ENCODE measurements at regions not wholly inside any gene's neighbourhood (a gene's known extent, or its start where the extent isn't known, plus 50 kb on each side); places are given as distances from the start of the nearest gene placed in this dataset.

DNA sequence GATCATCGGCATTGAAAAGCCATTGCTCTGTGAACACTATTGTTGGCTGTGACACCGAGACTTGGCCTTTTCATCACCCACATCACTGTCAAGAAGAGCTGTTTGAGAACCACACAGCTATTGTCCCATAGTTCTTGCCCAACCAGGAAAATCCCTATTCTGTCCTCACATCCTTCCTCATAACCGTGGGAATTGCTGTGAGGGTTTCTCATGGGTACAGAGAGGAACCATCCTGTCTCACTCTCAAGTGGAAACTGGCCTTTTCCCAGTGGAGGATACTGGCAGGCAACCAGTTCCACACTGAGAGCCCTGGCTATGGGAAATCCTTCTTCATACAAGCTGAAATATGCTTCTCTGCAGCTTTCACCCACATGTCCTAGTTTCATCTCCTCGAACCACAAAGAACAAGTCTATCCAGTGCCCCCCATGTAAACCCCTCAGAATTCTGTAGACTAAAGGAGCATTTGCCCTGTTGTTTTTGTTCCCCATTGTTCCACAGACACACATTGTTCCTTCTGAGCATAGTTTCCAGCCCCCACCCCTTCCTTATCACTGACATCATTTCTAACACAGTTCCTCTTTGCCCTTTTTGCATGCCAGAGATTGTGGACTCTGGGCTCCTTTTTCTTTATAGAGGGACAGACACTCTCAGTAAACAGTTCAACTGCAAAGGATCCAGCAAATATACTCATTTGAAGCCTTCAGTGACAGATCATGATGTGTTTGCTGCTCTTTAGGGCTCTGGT lies 57.8 kb upstream of the C5orf46 start:
- peaks cover 3% of the 10 kb centered on the region for H3K4me1 Mint-ChIP-seq (ENCODE audit: low read depth, unreplicated experiment)
- no peaks in the 10 kb centered on the region for H3K27me3 Mint-ChIP-seq (ENCODE audit: low read depth, unreplicated experiment)
- Histone ChIP-seq H3K79me2 (ENCODE audit: insufficient read depth, low read length) (no peaks in the 10 kb centered on the region), H3K27ac (ENCODE audit: low read depth, low read length) (no peak overlapping the region), H3K4me3 (ENCODE audit: insufficient read depth, low read depth, low read length) (no peak overlapping the region), H3K9me3 (ENCODE audit: insufficient read depth, low read depth, low read length) (no peaks in the 10 kb centered on the region), H4K20me1 (ENCODE audit: insufficient read depth, low read length) (no peaks in the 10 kb centered on the region), H3K4me1 (ENCODE audit: insufficient read depth, low read length) (no peaks in the 10 kb centered on the region), H3K9ac (ENCODE audit: low read length) (no peak overlapping the region), H3K27me3 (ENCODE audit: insufficient read depth, low read length) (no peaks in the 10 kb centered on the region), H2AFZ (ENCODE audit: low read depth, low read length) (no peak overlapping the region), H3K36me3 (ENCODE audit: insufficient read depth, low read length) (no peaks in the 10 kb centered on the region), H3K4me2 (ENCODE audit: low read length) (no peak overlapping the region)
- no peaks in the 10 kb centered on the region for H3K9me3 Mint-ChIP-seq (ENCODE audit: unreplicated experiment)
- H3K36me3 Mint-ChIP-seq (ENCODE audit: low read depth, unreplicated experiment), result no peaks in the 10 kb centered on the region
- FAIRE-seq (no peak), DNase-seq (ENCODE audit: low read depth) (no peak)
- no peak overlapping the region for H3K27ac Mint-ChIP-seq (ENCODE audit: unreplicated experiment)
- TF ChIP-seq CTCF (IDR thresholded peaks at IDR 0.05; ENCODE audit: insufficient read depth, low read depth, low read length) (no peak), EZH2 (IDR thresholded peaks at IDR 0.05; ENCODE audit: insufficient read depth, low read length) (no peak)
- H3K4me3 Mint-ChIP-seq (ENCODE audit: unreplicated experiment), result no peak overlapping the region

DNA sequence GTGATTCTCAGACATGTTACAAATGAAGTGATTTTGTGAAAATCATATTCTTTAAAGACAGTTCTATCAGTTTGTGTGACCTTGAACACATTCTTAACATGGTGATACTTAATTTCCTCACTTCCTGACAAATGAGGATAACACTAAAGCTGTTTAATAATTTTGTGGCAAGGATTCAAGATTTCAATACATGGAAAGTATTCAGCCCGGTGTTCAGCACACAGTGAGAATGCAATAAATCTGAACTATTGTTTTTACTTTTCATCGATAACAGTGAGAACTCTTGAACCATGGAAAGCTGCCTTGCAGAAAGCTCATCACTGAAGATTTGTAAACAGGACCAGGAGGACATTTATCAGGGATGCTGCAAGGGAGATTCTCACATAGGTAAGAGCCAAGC lies 57.1 kb upstream of the C5orf46 start:
- Histone ChIP-seq H3K27ac (ENCODE audit: low read depth, low read length) (no peak overlapping the region), H3K9me3 (ENCODE audit: insufficient read depth, low read depth, low read length) (no peaks in the 10 kb centered on the region), H2AFZ (ENCODE audit: low read depth, low read length) (no peak overlapping the region), H3K4me2 (ENCODE audit: low read length) (no peak overlapping the region), H3K27me3 (ENCODE audit: insufficient read depth, low read length) (no peaks in the 10 kb centered on the region), H4K20me1 (ENCODE audit: insufficient read depth, low read length) (no peaks in the 10 kb centered on the region), H3K79me2 (ENCODE audit: insufficient read depth, low read length) (no peaks in the 10 kb centered on the region), H3K36me3 (ENCODE audit: insufficient read depth, low read length) (no peaks in the 10 kb centered on the region), H3K4me1 (ENCODE audit: insufficient read depth, low read length) (no peaks in the 10 kb centered on the region), H3K4me3 (ENCODE audit: insufficient read depth, low read depth, low read length) (no peak overlapping the region), H3K9ac (ENCODE audit: low read length) (no peak overlapping the region)
- Mint-ChIP-seq H3K27ac (ENCODE audit: unreplicated experiment) (no peak overlapping the region), H3K4me3 (ENCODE audit: unreplicated experiment) (no peak overlapping the region), H3K4me1 (ENCODE audit: low read depth, unreplicated experiment) (peaks cover 3% of the 10 kb centered on the region), H3K9me3 (ENCODE audit: unreplicated experiment) (no peaks in the 10 kb centered on the region), H3K36me3 (ENCODE audit: low read depth, unreplicated experiment) (no peaks in the 10 kb centered on the region), H3K27me3 (ENCODE audit: low read depth, unreplicated experiment) (no peaks in the 10 kb centered on the region)
- no peak for TF ChIP-seq EZH2 (IDR thresholded peaks at IDR 0.05; ENCODE audit: insufficient read depth, low read length)
- FAIRE-seq (no peak), DNase-seq (ENCODE audit: low read depth) (no peak)

GRCh38 chr5:147961208-147961749 lies 54.9 kb upstream of the C5orf46 start:
- Histone ChIP-seq H3K27ac (ENCODE audit: low read depth, low read length) (no peak overlapping the region), H2AFZ (ENCODE audit: low read depth, low read length) (no peak overlapping the region), H3K9me3 (ENCODE audit: insufficient read depth, low read depth, low read length) (no peaks in the 10 kb centered on the region), H3K4me2 (ENCODE audit: low read length) (no peak overlapping the region), H3K4me1 (ENCODE audit: insufficient read depth, low read length) (no peaks in the 10 kb centered on the region), H3K4me3 (ENCODE audit: insufficient read depth, low read depth, low read length) (no peak overlapping the region), H3K79me2 (ENCODE audit: insufficient read depth, low read length) (no peaks in the 10 kb centered on the region), H3K9ac (ENCODE audit: low read length) (no peak overlapping the region), H3K36me3 (ENCODE audit: insufficient read depth, low read length) (no peaks in the 10 kb centered on the region), H4K20me1 (ENCODE audit: insufficient read depth, low read length) (no peaks in the 10 kb centered on the region), H3K27me3 (ENCODE audit: insufficient read depth, low read length) (no peaks in the 10 kb centered on the region)
- Mint-ChIP-seq H3K9me3 (ENCODE audit: unreplicated experiment) (no peaks in the 10 kb centered on the region), H3K4me3 (ENCODE audit: unreplicated experiment) (no peak overlapping the region), H3K36me3 (ENCODE audit: low read depth, unreplicated experiment) (no peaks in the 10 kb centered on the region), H3K27me3 (ENCODE audit: low read depth, unreplicated experiment) (no peaks in the 10 kb centered on the region), H3K4me1 (ENCODE audit: low read depth, unreplicated experiment) (peaks cover 3% of the 10 kb centered on the region), H3K27ac (ENCODE audit: unreplicated experiment) (no peak overlapping the region)
- no peak for TF ChIP-seq CTCF (IDR thresholded peaks at IDR 0.05; ENCODE audit: insufficient read depth, low read depth, low read length)
- TF ChIP-seq EZH2 (IDR thresholded peaks at IDR 0.05; ENCODE audit: insufficient read depth, low read length), result no peak
- FAIRE-seq (no peak), DNase-seq (ENCODE audit: low read depth) (no peak)

Measured in astrocyte (in vitro differentiated cells and primary cell).